ENCODE measurements at regions not wholly inside any gene's neighbourhood (a gene's known extent, or its start where the extent isn't known, plus 50 kb on each side); places are given as distances from the start of the nearest gene placed in this dataset.
"Not testable (repeated sequence)": the region's sequence is repeated elsewhere in the genome, so short reads cannot be mapped to it uniquely, and the experiment has no call there.

DNA sequence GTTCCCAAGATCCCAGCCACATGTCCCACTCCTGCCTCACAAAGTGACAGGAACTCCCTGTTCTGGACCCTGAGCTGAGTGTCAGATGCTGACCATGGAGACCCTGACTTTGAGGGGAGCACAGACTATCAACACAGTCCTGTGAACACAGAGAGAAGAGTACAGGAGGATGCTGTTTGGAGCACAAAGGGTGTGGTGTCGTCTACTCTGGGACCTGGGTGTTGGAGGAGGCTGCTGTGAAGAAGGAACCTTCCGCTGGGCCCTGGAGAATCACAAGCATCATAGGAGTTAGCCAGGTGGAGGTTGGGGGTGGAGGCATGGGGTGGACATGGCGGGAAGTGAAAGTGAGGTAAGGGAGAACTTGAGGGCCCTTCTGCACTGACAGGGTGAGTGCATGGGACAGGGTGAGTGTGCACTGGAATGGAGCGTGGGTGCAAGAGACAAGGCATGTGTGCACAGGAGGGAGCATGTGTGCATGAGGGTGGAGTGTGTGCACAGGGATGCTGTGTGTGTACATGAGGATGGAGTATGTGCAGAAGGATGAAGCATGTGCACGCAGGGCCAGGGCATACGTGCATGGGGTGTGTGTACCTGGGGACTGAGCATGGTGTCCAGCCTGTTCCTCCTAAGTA lies 70.7 kb upstream of the ANTXRL start:
- CTCF ChIA-PET, result interaction anchor here (1.0 kb wide), 1 partner anchor 11 kb away, joined by 4 read pairs; no protein-coding TSS in a partner anchor

DNA sequence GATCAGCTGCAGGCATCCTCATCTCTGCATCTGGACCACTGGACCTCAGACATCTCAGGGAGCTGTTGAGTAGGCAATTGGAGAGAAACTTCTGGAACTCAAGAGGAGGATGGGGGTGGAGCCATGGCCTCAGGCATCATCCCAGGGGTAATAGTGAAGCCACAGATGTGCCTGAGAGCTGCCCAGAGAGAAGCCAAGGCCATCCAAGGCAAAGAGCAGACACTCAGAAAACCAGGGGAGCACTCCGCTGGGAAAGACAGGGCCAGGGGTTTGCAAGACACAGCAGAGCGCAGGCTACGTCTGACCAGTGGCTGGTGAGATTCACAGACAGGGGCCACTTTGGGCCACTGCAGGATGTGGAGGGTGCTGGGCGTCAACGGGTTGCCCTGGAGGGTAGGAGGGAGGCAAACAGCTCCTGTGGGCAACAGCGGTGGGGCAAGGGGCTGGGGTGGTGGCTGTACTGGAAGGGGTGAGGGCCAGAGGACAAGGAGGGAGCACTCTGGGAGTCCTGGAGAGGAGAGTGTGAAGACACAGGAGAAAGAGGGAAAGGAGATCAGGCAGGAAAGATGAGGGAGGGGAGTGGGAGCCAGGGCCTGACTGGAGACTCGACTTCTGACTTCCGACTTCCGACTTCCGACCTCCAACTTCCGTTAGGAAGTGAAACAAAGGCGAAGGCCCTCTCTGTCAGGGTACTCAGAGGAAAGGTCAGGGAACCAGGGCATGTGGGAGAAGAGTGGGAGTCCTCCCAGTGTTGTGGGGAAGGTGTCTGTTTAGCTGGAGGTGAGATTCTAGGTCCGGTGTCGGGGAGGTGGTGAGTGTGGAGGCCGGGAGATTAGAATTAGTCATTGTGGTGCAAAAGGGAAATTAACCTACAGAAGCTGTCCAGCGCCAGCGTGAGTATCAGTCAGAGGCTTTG lies 69.7 kb upstream of the ANTXRL start:
- CTCF ChIA-PET, result no interaction called here
- POLR2A ChIA-PET, result no interaction called here
- no peak for TF ChIP-seq CTCF (IDR thresholded peaks at IDR 0.05; ENCODE audit: insufficient read depth, low read length, missing control alignments)
- no peak for DNase-seq (ENCODE audit: low read depth, low spot score)
- H3K4me3 ChIP-seq (ENCODE audit: low read depth, low read length), result no peak overlapping the region

More for the DNA sequence above, 70.7 kb upstream of the ANTXRL start:
- TF ChIP-seq CTCF (IDR thresholded peaks at IDR 0.05; ENCODE audit: insufficient read depth, low read length, missing control alignments), result no peak
- DNase-seq (ENCODE audit: low read depth, low spot score), result no peak
- no peak overlapping the region for H3K4me3 ChIP-seq (ENCODE audit: low read depth, low read length)
- POLR2A ChIA-PET, result no interaction called here

- ChIA-PET CTCF (interaction anchor here (1.2 kb wide), 1 partner anchor 9 kb away, joined by 4 read pairs; no protein-coding TSS in a partner anchor), POLR2A (no interaction called here)
- H3K4me3 ChIP-seq (ENCODE audit: low read depth, low read length), result no peak overlapping the region
- DNase-seq (ENCODE audit: low read depth, low spot score), result no peak
- no peak for TF ChIP-seq CTCF (IDR thresholded peaks at IDR 0.05; ENCODE audit: insufficient read depth, low read length, missing control alignments)
These were observed 68.9 kb upstream of the ANTXRL start for GRCh38 chr10:46217752-46218453.

DNA sequence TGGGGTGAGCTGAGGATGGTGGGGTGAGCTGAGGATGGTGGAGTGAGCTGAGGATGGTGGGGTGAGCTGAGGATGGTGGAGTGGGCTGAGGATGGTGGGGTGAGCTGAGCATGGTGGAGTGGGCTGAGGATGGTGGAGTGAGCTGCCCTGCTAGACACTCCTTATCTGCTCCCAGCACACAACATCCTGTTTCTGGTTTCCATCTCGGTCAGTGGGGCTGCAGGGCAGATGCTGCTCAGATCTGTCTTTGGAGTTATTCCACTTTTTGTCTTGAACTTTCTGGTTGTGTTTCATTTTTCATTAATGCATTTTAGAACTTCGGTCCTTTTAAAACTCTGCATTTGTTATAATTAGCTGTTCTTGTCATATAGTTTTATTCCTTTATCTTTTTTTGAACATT lies 67.9 kb upstream of the ANTXRL start:
- CTCF ChIA-PET, result interaction anchor here (1.2 to 1.9 kb wide), 2 partner anchors 8 to 11 kb away, joined by 4 to 8 read pairs; no protein-coding TSS in a partner anchor
- no peak for DNase-seq (ENCODE audit: low read depth, low spot score)
- POLR2A ChIA-PET, result no interaction called here

DNA sequence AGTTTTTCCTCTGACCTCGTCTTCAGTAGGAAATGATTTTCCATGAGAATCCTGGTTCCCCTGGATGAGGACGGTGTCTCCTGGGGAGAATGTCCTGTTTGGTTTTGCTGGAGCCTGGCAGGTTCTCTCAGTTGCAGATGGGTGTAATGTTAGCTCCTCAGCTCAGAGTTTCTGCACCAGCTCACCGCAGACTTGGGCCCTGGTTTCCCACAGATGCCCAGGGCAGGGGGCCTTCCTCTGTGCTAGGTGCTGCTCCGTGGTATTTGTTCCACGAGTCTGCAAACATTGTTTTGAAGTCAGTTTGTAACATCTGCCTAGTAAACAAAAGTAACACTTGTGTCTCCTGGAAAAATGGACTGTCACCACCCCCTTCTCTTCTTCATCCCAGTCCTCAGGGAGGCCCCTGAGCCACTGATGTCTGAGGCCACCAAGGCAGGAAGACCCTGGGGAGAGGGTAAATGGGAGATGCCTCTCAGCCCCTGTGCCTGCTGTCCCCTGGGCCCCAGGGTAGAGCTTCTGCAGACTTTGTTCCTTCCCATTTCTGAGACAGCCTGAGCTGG lies 67.3 kb upstream of the ANTXRL start:
- POLR2A ChIA-PET; DNase-seq (ENCODE audit: low read depth, low spot score); H3K4me3 ChIP-seq (ENCODE audit: low read depth, low read length): not testable (repeated sequence)
- CTCF ChIA-PET, result interaction anchor here (1.9 kb wide), 1 partner anchor 10 kb away, joined by 8 read pairs; no protein-coding TSS in a partner anchor

More for the DNA sequence above, 67.9 kb upstream of the ANTXRL start:
- TF ChIP-seq CTCF (IDR thresholded peaks at IDR 0.05; ENCODE audit: insufficient read depth, low read length, missing control alignments), result no peak
- H3K4me3 ChIP-seq (ENCODE audit: low read depth, low read length), result no peak overlapping the region

DNA sequence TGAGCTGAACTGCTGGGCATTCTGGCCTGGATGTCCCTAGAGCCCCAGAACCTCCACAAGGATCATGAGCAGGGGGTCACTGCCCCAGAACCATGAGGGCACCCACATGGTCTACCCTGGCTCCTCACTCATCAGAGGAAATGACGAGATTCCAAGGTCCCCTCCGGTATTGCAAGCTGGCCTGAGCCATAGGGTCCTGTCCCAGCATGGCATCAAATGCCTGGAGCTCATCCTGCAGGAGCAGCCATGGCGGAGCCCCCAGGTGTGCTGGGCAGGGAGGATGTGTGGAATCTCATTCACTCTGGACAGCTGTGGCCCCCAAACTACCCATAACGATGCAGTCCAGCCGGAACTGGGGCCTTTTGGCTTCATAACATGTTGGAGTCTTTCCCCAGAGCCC lies 66.6 kb upstream of the ANTXRL start:
- no peak for TF ChIP-seq CTCF (IDR thresholded peaks at IDR 0.05; ENCODE audit: insufficient read depth, low read length, missing control alignments)
- POLR2A ChIA-PET, result no interaction called here
- H3K4me3 ChIP-seq (ENCODE audit: low read depth, low read length), result no peak overlapping the region
- CTCF ChIA-PET, result interaction anchor here (1.9 kb wide), 1 partner anchor 10 kb away, joined by 8 read pairs; no protein-coding TSS in a partner anchor
- DNase-seq (ENCODE audit: low read depth, low spot score), result no peak
